Fibroblast of the aortic adventitia (primary cell): ENCODE measurements at regions not wholly inside any gene's neighbourhood (a gene's known extent, or its start where the extent isn't known, plus 50 kb on each side); places are given as distances from the start of the nearest gene placed in this dataset.
A peak's percentile ranks its signal among the peaks of the same experiment; 100 is the strongest.

Experiments
- DNase-seq: peaks from one replicate; pipeline ENCODE4 v3.0.0-alpha.2; 2010; ENCODE audit warnings: low read depth
- H3K4me3 ChIP-seq: 2 replicates; pipeline ENCODE4 v1.5.1; 2011; ENCODE audit warnings: low read depth, mild to moderate bottlenecking, control low read depth, low read length, moderate library complexity
- CTCF ChIP-seq: IDR thresholded peaks from 2 replicates; pipeline ENCODE4 v1.5.1; 2011; ENCODE audit warnings: mild to moderate bottlenecking, low read length, control low read depth, inconsistent platforms; ENCODE audit not compliant: insufficient read depth

GRCh38 chr3:43978708-43979107 is 263.0 kb upstream of the TOPAZ1 start:
- DNase-seq = no peak
- no peak for TF ChIP-seq CTCF
- no peak overlapping the region for H3K4me3 ChIP-seq

GRCh38 chr3:43979645-43980044 is 262.0 kb upstream of the TOPAZ1 start:
- DNase-seq = no peak
- H3K4me3 ChIP-seq = no peak overlapping the region
- no peak for TF ChIP-seq CTCF

- DNase-seq = peak; percentile 35
- TF ChIP-seq CTCF = no peak
- H3K4me3 ChIP-seq = peak overlapping the region; percentile 64
Observed at GRCh38 chr3:43994657-43995546, 246.8 kb upstream of the TOPAZ1 start.

GRCh38 chr3:43995547-43996378 is 245.9 kb upstream of the TOPAZ1 start:
- H3K4me3 ChIP-seq = peak overlapping the region; percentile 64
- TF ChIP-seq CTCF = no peak
- DNase-seq = no peak

GRCh38 chr3:43996379-43997301 is 245.0 kb upstream of the TOPAZ1 start:
- peak; percentile 46 for DNase-seq
- peak overlapping the region; percentile 64 for H3K4me3 ChIP-seq
- TF ChIP-seq CTCF = peak; percentile 37

- no peak for TF ChIP-seq CTCF
- peak overlapping the region; percentile 64 for H3K4me3 ChIP-seq
- no peak for DNase-seq
Observed at GRCh38 chr3:43997316-43997715, 244.4 kb upstream of the TOPAZ1 start.
